NCI-H128 (cell line): ENCODE measurements at regions not wholly inside any gene's neighbourhood (a gene's known extent, or its start where the extent isn't known, plus 50 kb on each side); places are given as distances from the start of the nearest gene placed in this dataset.
"Not testable (repeated sequence)": the region's sequence is repeated elsewhere in the genome, so short reads cannot be mapped to it uniquely, and the experiment has no call there.

ENCODE experiments used
- DNase-seq: peaks from one replicate; lab custom pipeline; 2025; ENCODE audit not compliant: unreplicated experiment; lab: John Stamatoyannopoulos, UW

- no peak for DNase-seq
These were observed 477.5 kb upstream of the CCDC196 start for GRCh38 chr14:66008631-66009030.

GRCh38 chr14:66009089-66009488, 477.1 kb upstream of the CCDC196 start:
- DNase-seq = no peak

- DNase-seq = no peak
These were observed 475.5 kb upstream of the CCDC196 start for GRCh38 chr14:66010695-66011094.

- DNase-seq = no peak
These were observed 474.3 kb upstream of the CCDC196 start for GRCh38 chr14:66011855-66012254.

GRCh38 chr14:66013607-66014006, 472.6 kb upstream of the CCDC196 start:
- DNase-seq = not testable (repeated sequence)

GRCh38 chr14:66015071-66015780, 470.9 kb upstream of the CCDC196 start:
- no peak for DNase-seq

- DNase-seq = no peak
These were observed 468.2 kb upstream of the CCDC196 start for GRCh38 chr14:66017927-66018326.

- no peak for DNase-seq
These were observed 463.6 kb upstream of the CCDC196 start for GRCh38 chr14:66022526-66022925.

GRCh38 chr14:66025779-66026178, 460.4 kb upstream of the CCDC196 start:
- DNase-seq = no peak

- not testable (repeated sequence) for DNase-seq
These were observed 454.2 kb upstream of the CCDC196 start for GRCh38 chr14:66031981-66032380.

- DNase-seq = no peak
These were observed 453.4 kb upstream of the CCDC196 start for GRCh38 chr14:66032800-66033199.

GRCh38 chr14:66036547-66036946, 449.6 kb upstream of the CCDC196 start:
- no peak for DNase-seq

GRCh38 chr14:66037361-66037760, 448.8 kb upstream of the CCDC196 start:
- DNase-seq = no peak

GRCh38 chr14:66038212-66038611, 448.0 kb upstream of the CCDC196 start:
- DNase-seq = no peak

- DNase-seq = no peak
These were observed 447.6 kb upstream of the CCDC196 start for GRCh38 chr14:66038618-66039017.

GRCh38 chr14:66039495-66039894, 446.7 kb upstream of the CCDC196 start:
- no peak for DNase-seq

GRCh38 chr14:66041582-66041981, 444.6 kb upstream of the CCDC196 start:
- DNase-seq = no peak

- DNase-seq = no peak
These were observed 442.2 kb upstream of the CCDC196 start for GRCh38 chr14:66043921-66044320.

- no peak for DNase-seq
These were observed 440.6 kb upstream of the CCDC196 start for GRCh38 chr14:66045572-66046021.

GRCh38 chr14:66046035-66046434, 440.1 kb upstream of the CCDC196 start:
- DNase-seq = no peak

- no peak for DNase-seq
These were observed 439.6 kb upstream of the CCDC196 start for GRCh38 chr14:66046591-66046990.

GRCh38 chr14:66056268-66056907, 429.8 kb upstream of the CCDC196 start:
- DNase-seq = no peak
